Activated effector memory CD4-positive, alpha-beta T cell treated with Interleukin-2 at 50 U/mL for 16 hours (primary cell): ENCODE measurements at regions not wholly inside any gene's neighbourhood (a gene's known extent, or its start where the extent isn't known, plus 50 kb on each side); places are given as distances from the start of the nearest gene placed in this dataset.

Experiments used
- DNase-seq: peaks from one replicate; pipeline ENCODE4 v3.0.0-alpha.2; 2020

DNA sequence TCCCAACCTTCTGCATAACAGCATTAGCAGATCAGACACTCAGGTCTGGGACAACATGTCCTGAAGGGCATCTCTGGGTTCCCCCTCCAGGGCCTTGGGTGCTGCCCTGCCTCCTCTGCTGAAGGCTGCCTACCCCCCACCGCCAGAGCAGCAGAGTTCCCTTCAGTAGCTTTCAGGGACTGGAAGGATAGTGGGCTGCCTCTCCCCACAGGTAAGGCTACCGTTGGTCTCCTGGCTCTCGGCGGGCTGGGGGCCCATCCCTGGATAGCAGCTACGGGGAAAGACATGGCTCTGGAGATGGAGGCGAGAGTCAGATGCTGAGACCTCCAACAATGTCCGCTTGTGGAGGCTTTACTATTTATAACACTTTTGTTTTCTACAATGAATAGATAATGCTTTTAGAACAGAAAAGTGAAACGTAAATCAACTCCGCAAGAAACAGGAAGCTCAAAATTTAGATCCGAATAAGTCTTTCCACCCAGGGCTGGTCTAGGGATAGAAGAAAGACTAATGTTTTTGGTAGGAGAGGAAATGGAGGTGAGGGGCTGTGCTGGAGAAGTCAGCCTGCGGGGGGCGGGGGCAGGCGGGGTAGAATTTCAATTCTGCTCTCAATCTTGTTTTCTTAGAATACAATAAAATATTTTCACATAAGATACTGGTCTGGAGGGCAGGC, 58.4 kb downstream of the ARL4C start:
- DNase-seq: no peak

DNA sequence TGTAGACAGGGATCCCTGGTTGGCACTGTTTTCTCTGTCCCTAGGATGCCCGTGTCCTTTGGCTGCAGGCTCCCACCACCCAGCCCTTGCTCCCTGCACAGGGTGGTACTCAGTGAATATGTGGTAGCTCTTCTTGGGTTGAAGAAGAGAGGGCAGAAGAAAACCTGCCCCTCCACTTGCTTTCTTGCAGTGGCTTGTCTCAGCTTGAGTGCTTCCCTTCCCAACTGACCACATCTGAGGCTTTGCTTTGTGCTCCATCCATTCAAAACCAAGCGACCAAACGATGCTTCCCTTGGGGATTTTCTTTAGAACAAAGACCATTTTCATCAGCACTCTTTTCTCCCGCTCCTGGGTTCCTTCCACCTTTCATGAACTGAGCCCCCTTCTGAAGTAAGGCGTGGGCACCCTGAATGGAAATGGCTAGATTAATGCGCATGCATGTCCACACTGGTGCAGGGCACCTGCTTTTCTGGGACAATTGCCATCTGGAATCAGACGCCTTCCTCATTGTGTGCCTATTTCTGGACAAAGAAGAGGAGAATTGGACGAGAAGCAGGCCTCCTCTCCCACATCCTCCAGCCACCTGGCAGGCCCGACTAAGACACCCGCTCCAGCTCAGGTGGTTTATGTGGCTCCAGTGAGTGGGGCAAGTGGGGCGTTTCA, 59.1 kb downstream of the ARL4C start:
- no peak for DNase-seq

DNA sequence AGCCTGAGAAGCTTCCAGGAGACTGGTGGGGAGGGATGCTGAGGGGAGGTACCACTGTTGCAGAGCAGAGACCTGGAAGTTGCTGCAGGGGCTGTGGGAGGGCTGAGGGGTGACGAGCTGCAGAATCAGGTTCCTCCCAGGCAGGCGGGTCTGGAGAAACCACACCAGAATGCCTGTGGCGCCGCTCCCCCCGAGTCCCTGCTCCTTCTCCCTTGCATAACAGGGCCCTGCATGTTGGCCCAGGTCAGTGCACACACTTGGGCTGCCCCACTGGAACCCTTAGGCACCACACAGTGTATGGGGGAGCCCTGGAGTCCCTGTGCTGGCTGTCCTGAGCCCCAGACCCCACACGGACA, 60.4 kb downstream of the ARL4C start:
- DNase-seq: no peak

DNA sequence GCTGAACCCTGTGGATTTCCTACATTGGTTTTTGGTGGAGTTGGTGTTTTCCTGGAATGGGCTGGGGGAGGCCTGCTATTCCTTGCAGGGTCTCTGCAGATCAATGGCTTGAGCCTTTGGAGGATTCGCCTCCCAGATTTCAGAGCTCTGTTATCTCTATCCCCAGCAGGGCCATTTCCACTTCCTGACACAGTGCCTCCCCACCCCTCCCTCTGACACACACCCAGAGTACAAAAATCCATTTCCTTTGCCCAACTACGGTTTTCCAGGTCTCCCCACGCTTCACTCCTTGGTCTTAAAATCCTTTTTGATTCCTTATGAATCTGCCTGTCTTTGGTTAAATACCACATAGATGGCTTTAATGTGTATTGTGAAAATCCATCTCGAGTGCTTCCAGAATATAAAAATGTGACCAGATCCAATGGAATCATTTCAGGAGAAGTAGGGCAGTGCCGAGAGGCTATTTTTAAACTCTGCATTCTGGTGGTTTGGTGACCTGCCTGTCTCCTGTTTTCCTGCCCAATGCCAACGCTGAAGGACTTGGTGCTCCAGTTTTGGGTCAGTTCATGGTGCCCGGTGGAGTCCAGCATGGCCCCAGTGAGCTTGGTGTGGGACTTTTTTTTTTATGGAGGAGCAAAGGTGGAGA, 60.9 kb downstream of the ARL4C start:
- no peak for DNase-seq

DNA sequence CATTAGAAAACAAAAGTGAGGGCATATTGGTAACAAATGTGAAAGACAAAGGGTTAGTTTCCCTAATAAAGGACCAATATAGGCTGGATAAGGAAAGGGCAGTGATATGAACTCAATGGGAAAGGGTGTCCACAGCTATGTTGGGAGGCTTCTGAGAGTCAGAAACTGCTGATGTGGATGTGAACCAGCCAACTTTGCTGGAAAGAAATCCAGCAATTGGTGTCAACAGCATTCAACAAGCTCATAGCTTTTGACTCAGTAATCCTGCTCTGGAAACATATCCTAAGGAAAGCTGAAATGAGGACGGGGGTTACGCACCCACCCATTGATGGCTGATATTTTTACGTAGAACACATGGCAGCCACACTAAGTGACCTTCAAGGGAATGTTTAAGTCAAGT, 63.7 kb downstream of the ARL4C start:
- no peak for DNase-seq

DNA sequence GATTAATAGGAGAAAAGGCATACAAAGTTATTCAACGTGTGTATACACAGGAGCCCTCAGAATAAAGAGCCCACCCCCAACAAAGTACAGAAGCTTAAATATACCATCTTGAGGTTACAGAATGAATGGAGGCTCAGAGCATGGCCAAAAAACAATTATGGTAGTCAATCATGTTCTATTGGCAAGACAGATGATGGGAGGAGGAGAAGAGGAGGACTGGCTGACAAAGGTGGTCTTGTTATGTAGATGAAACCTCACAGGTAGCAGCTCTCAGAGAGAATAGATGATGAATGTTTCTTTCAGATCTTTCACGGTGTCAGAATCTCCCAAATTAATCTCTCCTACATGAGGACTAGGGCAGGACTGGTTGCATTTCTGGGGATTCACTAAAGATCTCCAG, 66.0 kb downstream of the ARL4C start:
- no peak for DNase-seq

DNA sequence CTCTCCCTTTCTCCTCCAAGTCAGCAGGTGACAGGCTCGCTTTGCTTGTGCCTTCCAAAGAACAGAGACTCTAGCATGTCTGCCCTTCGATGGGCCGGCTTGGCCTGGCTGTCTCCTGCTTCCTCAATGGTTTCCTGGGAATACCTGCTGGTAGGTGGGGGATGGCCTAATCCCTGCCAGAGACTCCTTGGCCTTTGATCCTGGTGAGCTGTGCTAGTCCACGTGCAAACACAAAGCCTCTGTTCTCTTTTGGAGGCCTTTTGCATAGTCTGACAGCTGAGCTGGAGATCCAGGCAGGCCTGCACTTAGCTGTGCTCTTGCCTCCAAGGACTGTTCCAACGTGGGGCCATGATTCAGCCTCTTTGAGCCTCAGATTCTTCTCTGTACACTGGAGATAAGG, 67.6 kb downstream of the ARL4C start:
- no peak for DNase-seq

DNA sequence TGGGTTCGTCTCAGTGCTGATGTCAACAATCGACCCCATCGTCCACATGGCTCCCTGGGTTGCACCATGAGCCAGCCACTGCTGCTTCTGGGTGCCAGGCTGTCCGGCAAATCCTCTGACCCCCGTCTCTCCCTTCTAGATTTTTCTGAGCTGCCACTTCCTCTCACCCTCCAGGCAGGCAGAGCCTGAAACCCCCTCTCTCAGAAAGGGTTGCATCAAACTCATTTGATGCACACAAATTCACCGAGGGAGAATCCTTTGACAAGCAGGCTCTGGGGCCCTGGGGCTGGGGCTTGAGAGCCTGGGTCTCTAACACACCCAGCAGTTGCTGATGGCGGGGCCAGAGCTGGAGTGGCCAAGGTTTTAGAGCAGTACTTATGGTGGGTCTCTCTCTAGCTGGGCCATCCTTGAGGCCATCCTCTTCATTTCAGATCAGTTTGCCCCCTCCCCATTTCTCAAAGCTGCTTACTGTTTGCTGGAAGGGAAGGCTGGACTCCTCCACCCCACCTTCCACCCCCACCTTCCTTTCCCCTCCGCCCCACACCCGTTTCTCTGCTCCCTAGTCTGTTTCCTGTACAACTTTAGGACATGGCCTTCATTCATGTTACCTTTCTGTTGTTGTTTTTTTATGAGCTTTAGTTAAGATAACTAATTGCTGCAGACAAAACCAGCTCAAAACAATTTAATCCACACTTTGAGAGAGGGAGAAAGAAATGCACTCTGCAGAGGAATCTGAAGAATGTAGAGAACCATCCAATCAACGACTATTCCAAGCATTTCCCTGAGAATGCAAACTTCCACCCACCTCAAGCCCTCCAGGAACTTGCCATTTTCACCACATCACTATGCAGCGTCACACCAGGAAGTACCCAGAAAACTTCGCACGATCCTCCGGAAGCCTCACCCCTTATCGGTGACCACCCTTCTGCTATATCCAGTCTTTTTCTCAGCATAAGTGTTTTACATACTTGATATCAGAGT, 69.5 kb downstream of the ARL4C start:
- DNase-seq: no peak

DNA sequence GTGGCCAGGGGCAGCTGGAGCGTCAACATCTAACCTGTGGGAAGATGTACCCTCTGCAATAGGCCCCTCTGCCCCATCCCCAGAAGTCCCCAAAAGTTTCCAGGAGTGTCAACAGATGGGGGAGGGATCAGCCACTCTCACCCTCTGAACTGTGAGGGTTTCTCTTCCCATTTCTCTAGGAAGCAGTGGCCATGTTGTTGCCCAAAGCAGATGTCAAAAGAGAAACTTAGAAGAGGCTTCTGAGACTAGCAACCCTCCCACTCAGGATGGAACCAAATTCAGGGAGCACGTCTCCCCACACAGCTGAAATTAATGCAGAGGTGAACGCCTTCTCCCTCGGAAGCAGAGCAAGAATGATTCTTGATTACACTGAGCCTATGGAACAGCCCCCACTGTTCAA, 70.3 kb downstream of the ARL4C start:
- DNase-seq: no peak

DNA sequence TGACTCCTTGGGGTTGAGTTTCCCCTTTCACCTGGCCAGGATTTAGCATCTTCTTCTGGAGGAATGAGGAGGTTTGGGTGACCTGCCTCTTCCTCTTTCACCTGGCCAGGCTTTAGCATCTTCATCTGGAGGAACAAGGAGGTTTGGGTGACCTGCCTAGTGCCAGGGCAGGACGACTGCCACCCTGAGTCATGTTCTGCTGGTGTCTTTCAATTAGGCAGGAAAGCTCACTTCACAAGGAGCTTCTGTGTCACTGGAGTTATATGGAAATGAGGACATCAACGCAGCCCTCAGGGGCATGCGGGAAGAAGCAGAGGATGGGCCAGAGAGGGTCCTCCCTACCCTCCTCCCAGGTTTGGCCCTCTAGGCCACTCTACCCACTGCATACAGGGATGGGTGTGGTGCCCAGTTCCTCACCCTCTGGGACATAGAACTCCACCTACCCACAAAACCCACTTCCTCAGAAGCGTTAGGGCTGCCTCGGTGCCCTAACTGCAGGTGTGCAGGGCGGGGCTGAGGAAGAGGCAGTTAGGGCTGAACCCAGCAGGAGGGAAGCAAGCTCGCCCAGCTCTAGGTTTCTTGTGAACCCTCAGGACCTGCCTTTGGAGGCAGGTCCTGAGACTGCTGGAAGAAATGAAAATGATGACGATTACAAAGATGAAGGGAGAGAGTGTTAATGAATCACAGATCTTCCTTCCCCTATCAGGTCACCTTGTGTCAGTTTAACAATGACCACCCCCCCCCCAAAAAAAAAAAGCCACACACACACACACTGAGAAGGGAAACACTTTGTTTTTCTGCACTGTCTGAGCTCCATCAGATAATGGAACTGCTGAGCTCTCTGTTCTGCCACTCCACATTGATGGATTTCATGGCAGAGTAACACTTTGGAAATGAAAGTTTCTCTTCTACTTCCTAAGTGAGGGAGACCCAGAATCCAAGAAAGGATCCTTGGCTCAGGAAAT, 71.0 kb downstream of the ARL4C start:
- peak; percentile 85 for DNase-seq

DNA sequence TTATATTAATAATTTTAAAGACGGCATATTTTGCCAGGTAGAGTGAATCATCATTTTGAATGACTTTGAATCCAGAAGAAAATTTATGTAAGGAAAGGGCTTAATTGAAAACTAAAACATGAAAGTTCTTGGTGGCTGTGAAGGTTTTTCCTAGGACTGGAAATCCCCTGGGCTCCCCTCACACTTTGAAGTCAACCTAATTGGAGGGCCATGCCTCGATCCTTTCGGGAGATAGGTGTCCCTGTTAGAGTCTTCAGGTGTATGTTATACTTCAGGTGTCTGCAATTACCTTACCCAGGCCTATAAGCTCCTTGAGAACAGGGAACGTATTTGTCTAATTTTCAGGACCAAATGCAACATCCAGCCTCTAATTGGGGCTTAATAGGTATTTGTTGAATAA, 73.0 kb downstream of the ARL4C start:
- DNase-seq: no peak

DNA sequence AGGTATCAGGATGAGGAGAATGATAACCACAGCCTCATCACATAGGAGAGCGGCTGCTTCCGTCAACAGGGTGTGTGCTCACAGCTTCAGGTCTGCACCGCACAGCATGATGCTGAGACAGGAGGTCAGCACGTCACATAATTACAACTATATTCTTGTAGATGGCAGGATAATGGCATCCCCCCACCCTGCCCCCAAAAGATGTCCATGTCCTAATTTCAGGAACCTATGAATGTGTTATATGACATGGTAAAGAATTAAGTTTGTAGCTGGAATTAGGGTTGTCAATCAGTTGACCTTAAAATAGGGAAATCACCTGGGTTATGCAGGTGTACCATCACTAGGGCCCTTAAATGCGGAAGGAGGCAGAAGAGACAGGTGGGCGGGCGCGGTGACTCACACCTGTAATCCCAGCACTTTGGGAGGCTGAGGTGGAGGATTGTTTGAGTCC, 73.9 kb downstream of the ARL4C start:
- peak; percentile 56 for DNase-seq

DNA sequence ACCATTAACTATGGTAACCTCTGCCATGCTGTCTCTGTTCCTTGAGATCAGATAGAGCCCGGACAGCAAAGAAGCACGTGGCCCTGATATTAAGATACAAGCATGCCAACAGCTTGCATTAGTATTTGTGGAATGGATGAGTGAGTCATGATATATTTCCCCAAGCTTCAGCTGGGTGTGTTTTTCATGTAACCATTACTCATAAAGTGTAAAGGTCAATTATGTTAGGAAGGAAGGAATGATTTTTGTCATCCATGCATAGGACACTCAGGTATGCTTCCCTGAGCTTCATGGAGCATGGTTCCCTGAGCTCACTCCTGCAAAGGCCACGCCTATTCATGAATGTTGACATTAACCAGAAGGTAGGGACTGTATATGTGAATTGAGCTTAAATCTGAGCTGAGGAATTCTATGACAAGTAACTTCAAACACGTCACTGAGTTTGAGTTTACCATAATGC, 74.6 kb downstream of the ARL4C start:
- DNase-seq: no peak

DNA sequence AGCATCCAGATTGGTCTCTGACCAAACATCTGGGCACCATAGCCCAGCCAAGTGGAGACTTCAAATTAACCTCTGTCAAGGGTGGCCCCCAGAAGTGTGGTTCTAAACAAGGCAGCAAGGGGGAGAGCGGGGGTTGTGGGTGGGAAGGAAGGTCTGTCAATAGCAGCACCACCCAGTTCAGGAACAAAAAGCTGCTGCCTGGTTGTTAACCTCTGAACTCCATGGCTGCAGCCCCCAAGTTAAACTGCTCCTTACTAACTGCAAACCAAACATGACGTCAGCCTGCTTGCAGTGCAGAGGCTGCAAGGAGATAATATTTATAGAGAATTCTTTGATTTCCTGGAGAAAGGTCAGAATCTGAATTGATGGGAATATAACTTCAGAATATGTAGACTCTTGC, 76.5 kb downstream of the ARL4C start:
- no peak for DNase-seq

DNA sequence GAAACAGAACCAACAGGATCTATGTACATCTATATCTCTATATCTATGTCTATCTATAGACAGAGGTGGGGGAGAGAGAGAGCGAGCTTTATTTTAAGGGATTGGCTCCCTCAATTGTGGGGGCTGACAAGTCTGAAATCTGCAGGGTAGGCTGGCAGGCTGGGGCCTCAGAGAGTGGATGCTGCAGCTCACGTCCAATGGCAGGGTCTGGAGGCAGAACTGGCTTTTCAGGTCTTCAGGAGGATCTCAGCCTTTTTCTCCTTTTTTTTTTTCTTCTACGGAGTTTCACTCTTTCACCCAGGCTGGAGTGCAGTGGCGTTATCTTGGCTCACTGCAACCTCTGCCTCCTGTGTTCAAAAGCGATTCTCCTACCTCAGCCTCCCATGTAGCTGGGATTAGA, 77.2 kb downstream of the ARL4C start:
- no peak for DNase-seq

DNA sequence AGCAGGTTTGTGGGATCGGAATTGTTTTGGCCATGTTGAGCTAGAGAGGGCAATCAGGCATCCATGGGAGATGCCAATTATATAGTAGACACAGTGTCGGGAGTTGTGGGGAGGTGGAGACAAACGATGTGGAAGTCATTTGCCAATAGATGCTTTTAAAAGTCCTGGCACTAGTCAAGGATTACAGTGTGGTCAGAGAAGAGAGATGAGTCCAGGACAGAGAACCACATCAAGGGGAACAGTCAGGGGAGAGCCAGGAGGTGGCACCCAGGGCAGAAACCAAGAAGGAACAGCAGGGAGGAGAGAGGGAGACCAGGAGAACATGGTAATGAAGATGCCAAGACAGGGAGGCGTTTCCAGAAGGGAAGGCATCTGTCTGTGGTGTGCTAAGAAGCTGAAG, 81.2 kb downstream of the ARL4C start:
- DNase-seq: no peak

DNA sequence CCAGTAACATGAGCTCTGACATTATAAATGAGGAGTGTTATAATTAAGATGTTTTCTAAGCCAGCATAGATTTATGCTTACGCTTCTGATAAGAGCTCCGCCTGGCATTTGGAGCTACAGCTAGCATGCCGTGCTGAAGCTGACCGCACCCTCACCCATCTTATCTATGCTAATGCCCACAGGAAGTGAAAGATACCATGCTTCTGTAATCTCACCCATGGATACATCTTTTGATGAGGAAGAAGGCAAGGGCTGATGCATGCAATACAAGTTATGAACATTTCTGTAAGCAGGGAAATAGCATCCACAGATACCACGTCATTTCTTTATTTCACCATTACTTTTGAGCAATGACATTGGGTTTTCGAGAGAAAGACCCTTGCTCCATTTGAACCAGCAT, 82.3 kb downstream of the ARL4C start:
- DNase-seq: no peak

DNA sequence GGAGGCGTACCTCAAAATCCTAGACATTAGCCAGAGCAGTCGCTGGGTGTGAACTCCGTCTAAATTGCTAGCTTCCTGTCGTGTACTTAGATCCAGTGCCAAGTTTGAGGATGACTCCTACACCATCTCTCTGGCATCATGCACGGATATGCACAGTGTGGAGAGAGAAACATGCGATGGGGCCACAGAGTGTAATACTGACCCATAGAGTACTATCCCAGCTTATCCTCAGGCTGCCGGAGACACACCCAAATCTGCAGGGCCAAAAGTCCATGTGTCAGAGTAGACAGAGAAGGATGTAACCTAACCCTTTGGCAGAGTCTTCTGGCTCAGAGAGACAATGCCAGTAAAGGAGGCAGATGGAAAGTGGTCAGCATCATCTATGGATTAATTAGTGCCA, 84.2 kb downstream of the ARL4C start:
- DNase-seq: no peak

DNA sequence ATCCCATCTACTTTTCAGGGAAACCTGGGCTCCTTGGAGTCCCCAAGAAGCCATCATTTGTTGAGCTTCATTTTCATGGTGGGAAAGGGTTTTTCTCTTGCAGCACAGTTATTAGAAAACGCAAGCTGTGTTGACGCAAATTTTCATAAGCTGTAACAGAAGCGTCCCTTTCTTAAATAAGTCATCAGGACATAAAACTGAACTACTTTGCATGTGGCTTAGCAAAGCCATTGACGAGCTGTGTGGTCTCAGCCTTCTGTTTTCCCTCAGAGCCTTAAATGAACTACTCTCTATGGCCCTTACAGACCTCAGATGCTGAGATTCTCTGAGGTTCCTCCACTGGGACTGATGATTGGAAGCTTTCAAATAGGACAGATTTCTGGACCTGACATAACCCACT, 85.1 kb downstream of the ARL4C start:
- no peak for DNase-seq

DNA sequence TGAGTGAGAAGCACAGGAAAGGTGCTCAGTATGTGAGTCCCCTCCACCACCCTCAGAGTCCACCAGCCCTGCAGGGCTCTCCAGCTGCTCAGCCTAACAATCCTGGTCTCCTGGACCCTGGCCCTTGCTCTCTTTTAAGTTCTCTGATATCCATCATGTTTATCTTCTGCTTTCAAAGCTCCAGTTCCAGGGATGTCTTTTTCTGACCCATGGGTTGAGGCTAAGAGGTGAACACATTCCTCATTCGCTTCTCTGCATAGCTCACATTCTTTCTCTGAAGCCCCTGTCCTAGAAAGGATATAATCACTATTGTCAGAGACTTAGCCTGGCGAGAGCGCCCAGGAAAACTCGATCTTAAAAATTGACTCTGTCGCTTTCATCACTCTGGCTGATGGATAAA, 86.4 kb downstream of the ARL4C start:
- DNase-seq: no peak

DNA sequence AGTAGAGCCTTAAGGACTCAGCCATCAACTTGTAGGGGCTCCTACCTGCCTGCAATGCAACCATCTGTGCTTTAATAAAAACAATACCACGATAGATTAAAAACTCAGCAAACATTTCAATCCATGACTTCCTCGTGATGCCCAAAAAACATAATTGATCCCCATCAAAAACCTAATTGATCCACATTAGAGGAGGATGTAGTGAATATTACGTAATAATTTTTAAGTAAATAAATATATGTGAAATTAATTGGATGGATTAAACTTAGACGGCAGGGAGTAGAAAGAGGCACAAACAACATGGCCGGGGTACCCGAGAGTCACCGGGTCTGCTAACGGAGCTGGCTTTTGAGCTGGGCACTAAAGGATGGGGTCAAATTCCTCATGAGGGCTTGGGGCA, 87.3 kb downstream of the ARL4C start:
- no peak for DNase-seq

DNA sequence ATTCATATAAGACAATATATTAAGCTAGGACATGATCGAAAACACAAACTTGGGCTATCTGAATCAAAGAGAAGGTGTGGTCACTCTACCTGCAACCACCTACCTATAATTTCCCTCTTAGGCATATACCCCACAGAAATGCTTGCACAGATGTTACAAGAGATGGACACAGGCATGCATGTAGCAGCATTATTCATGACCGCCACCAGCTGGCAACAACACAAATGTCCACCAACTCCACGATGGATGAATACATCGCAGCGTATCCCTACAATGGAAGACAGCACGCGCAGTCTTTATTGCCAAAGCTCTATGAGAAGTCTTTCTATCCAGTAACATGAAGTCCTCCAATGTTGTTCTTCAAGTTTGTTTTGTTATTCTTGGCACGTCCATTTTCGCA, 90.8 kb downstream of the ARL4C start:
- no peak for DNase-seq
